ENCODE measurements at regions not wholly inside any gene's neighbourhood (a gene's known extent, or its start where the extent isn't known, plus 50 kb on each side); places are given as distances from the start of the nearest gene placed in this dataset.

GRCh38 chr18:76750269-76750668, 72.1 kb upstream of the ZNF236 start:
- intact Hi-C loops (cut with micrococcal nuclease; ENCODE audit: unreplicated experiment): no loop called here
- Histone ChIP-seq H3K36me3 (ENCODE audit: control insufficient read depth, insufficient read depth, low read length) (no peaks in the 10 kb centered on the region), H3K4me3 (ENCODE audit: low read depth in 2 of 2, low read length in 2 of 2) (no peak overlapping the region), H3K27ac (ENCODE audit: low read length) (no peak overlapping the region), H3K9me3 (ENCODE audit: control insufficient read depth, insufficient read depth, low read depth, low read length) (peaks cover 20% of the 10 kb centered on the region; the same call in 1 of the 2 replicates), H3K27me3 (ENCODE audit: control insufficient read depth, insufficient read depth, low read length) (no peaks in the 10 kb centered on the region), H3K4me1 (ENCODE audit: control insufficient read depth, insufficient read depth, low read length) (no peaks in the 10 kb centered on the region)
- in situ Hi-C loops (cut with HindIII; ENCODE audit: low pct_unique_long_range_greater_than_20kb, low sequenced_read_pairs): no loop called here
- DNase-seq (ENCODE audit: low read depth, low spot score) (no peak), ATAC-seq (no peak)
- ChIA-PET POLR2A (no interaction called here), CTCF (no interaction called here)
- TF ChIP-seq, protein P1, sequence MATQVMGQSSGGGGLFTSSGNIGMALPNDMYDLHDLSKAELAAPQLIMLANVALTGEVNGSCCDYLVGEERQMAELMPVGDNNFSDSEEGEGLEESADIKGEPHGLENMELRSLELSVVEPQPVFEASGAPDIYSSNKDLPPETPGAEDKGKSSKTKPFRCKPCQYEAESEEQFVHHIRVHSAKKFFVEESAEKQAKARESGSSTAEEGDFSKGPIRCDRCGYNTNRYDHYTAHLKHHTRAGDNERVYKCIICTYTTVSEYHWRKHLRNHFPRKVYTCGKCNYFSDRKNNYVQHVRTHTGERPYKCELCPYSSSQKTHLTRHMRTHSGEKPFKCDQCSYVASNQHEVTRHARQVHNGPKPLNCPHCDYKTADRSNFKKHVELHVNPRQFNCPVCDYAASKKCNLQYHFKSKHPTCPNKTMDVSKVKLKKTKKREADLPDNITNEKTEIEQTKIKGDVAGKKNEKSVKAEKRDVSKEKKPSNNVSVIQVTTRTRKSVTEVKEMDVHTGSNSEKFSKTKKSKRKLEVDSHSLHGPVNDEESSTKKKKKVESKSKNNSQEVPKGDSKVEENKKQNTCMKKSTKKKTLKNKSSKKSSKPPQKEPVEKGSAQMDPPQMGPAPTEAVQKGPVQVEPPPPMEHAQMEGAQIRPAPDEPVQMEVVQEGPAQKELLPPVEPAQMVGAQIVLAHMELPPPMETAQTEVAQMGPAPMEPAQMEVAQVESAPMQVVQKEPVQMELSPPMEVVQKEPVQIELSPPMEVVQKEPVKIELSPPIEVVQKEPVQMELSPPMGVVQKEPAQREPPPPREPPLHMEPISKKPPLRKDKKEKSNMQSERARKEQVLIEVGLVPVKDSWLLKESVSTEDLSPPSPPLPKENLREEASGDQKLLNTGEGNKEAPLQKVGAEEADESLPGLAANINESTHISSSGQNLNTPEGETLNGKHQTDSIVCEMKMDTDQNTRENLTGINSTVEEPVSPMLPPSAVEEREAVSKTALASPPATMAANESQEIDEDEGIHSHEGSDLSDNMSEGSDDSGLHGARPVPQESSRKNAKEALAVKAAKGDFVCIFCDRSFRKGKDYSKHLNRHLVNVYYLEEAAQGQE (IDR thresholded peaks at IDR 0.05; ENCODE audit: insufficient read depth in 1 of 2, low read depth in 2 of 2, low read length in 1 of 2): no peak
- TF ChIP-seq SIN3A (IDR thresholded peaks at IDR 0.05; ENCODE audit: borderline replicate concordance, insufficient read depth, low read depth, low read length) (no peak), CTCF (IDR thresholded peaks at IDR 0.05) (no peak), POLR2AphosphoS5 (IDR thresholded peaks at IDR 0.05; ENCODE audit: low read depth, low read length) (no peak), TCF7L2 (IDR thresholded peaks at IDR 0.05; ENCODE audit: low read depth, low read length) (no peak)
- BruUV-seq (replicated peaks): no TSS peak

GRCh38 chr18:76747676-76748075, 74.7 kb upstream of the ZNF236 start:
- no peaks in the 10 kb centered on the region for H3K4me1 ChIP-seq (ENCODE audit: control insufficient read depth, insufficient read depth, low read length)
- ChIA-PET CTCF (no interaction called here), POLR2A (no interaction called here)
- intact Hi-C loops (cut with micrococcal nuclease; ENCODE audit: unreplicated experiment): no loop called here
- no peaks in the 10 kb centered on the region for H3K36me3 ChIP-seq (ENCODE audit: control insufficient read depth, insufficient read depth, low read length)
- H3K9me3 ChIP-seq (ENCODE audit: control insufficient read depth, insufficient read depth, low read depth, low read length): peaks cover 20% of the 10 kb centered on the region; the same call in 1 of the 2 replicates
- no TSS peak for BruUV-seq (replicated peaks)
- ATAC-seq: no peak
- H3K27me3 ChIP-seq (ENCODE audit: control insufficient read depth, insufficient read depth, low read length): no peaks in the 10 kb centered on the region
- no peak overlapping the region for H3K4me3 ChIP-seq (ENCODE audit: low read depth in 2 of 2, low read length in 2 of 2)
- DNase-seq (ENCODE audit: low read depth, low spot score): no peak
- in situ Hi-C loops (cut with HindIII; ENCODE audit: low pct_unique_long_range_greater_than_20kb, low sequenced_read_pairs): no loop called here
- TF ChIP-seq SIN3A (IDR thresholded peaks at IDR 0.05; ENCODE audit: borderline replicate concordance, insufficient read depth, low read depth, low read length): no peak
- no peak for TF ChIP-seq CTCF (IDR thresholded peaks at IDR 0.05)
- TF ChIP-seq, protein P1 (IDR thresholded peaks at IDR 0.05; ENCODE audit: insufficient read depth in 1 of 2, low read depth in 2 of 2, low read length in 1 of 2): no peak
- TF ChIP-seq POLR2AphosphoS5 (IDR thresholded peaks at IDR 0.05; ENCODE audit: low read depth, low read length): no peak
- TF ChIP-seq TCF7L2 (IDR thresholded peaks at IDR 0.05; ENCODE audit: low read depth, low read length): no peak
- no peak overlapping the region for H3K27ac ChIP-seq (ENCODE audit: low read length)
